ENCODE measurements at regions not wholly inside any gene's neighbourhood (a gene's known extent, or its start where the extent isn't known, plus 50 kb on each side); places are given as distances from the start of the nearest gene placed in this dataset.

GRCh38 chrX:131356725-131357124 is 67.6 kb upstream of the IGSF1 start:
- no peak for DNase-seq (ENCODE audit: low read depth)
- TF ChIP-seq CTCF (IDR thresholded peaks at IDR 0.05; ENCODE audit: insufficient read depth, low read length, poor library complexity, severe bottlenecking): no peak

GRCh38 chrX:131359611-131360010 is 70.5 kb upstream of the IGSF1 start:
- TF ChIP-seq CTCF (IDR thresholded peaks at IDR 0.05; ENCODE audit: insufficient read depth, low read length, poor library complexity, severe bottlenecking): no peak
- no peaks in the 10 kb centered on the region for H3K27me3 ChIP-seq (ENCODE audit: control insufficient read depth, insufficient read depth, low read length)
- DNase-seq (ENCODE audit: low read depth): no peak
- H3K36me3 ChIP-seq (ENCODE audit: control insufficient read depth, insufficient read depth, low read length): no peaks in the 10 kb centered on the region
- H3K4me3 ChIP-seq (ENCODE audit: low read depth, low read length): no peak overlapping the region

More at GRCh38 chrX:131356725-131357124, 67.6 kb upstream of the IGSF1 start:
- Histone ChIP-seq H3K4me3 (ENCODE audit: low read depth, low read length) (no peak overlapping the region), H3K36me3 (ENCODE audit: control insufficient read depth, insufficient read depth, low read length) (no peaks in the 10 kb centered on the region), H3K27me3 (ENCODE audit: control insufficient read depth, insufficient read depth, low read length) (no peaks in the 10 kb centered on the region)

- TF ChIP-seq CTCF (IDR thresholded peaks at IDR 0.05; ENCODE audit: insufficient read depth, low read length, poor library complexity, severe bottlenecking): no peak
- Histone ChIP-seq H3K27me3 (ENCODE audit: control insufficient read depth, insufficient read depth, low read length) (no peaks in the 10 kb centered on the region), H3K36me3 (ENCODE audit: control insufficient read depth, insufficient read depth, low read length) (no peaks in the 10 kb centered on the region), H3K4me3 (ENCODE audit: low read depth, low read length) (no peak overlapping the region)
- DNase-seq (ENCODE audit: low read depth): no peak
Observed at GRCh38 chrX:131365766-131366165, 76.7 kb upstream of the IGSF1 start.

- Histone ChIP-seq H3K27me3 (ENCODE audit: control insufficient read depth, insufficient read depth, low read length) (no peaks in the 10 kb centered on the region), H3K36me3 (ENCODE audit: control insufficient read depth, insufficient read depth, low read length) (no peaks in the 10 kb centered on the region), H3K4me3 (ENCODE audit: low read depth, low read length) (no peak overlapping the region)
- no peak for DNase-seq (ENCODE audit: low read depth)
- no peak for TF ChIP-seq CTCF (IDR thresholded peaks at IDR 0.05; ENCODE audit: insufficient read depth, low read length, poor library complexity, severe bottlenecking)
Observed at GRCh38 chrX:131366407-131366806, 77.3 kb upstream of the IGSF1 start.

- no peak for TF ChIP-seq CTCF (IDR thresholded peaks at IDR 0.05; ENCODE audit: insufficient read depth, low read length, poor library complexity, severe bottlenecking)
- Histone ChIP-seq H3K27me3 (ENCODE audit: control insufficient read depth, insufficient read depth, low read length) (no peaks in the 10 kb centered on the region), H3K36me3 (ENCODE audit: control insufficient read depth, insufficient read depth, low read length) (no peaks in the 10 kb centered on the region)
Observed at GRCh38 chrX:131388293-131388692, 99.2 kb upstream of the IGSF1 start.

GRCh38 chrX:131392666-131393065 is 103.6 kb upstream of the IGSF1 start:
- Histone ChIP-seq H3K27me3 (ENCODE audit: control insufficient read depth, insufficient read depth, low read length) (no peaks in the 10 kb centered on the region), H3K36me3 (ENCODE audit: control insufficient read depth, insufficient read depth, low read length) (no peaks in the 10 kb centered on the region), H3K4me3 (ENCODE audit: low read depth, low read length) (no peak overlapping the region)
- DNase-seq (ENCODE audit: low read depth): no peak
- no peak for TF ChIP-seq CTCF (IDR thresholded peaks at IDR 0.05; ENCODE audit: insufficient read depth, low read length, poor library complexity, severe bottlenecking)

More at GRCh38 chrX:131388293-131388692, 99.2 kb upstream of the IGSF1 start:
- DNase-seq (ENCODE audit: low read depth): no peak
- no peak overlapping the region for H3K4me3 ChIP-seq (ENCODE audit: low read depth, low read length)

Data from kidney epithelial cell (primary cell).